OCI-LY3 (cell line): ENCODE measurements at regions not wholly inside any gene's neighbourhood (a gene's known extent, or its start where the extent isn't known, plus 50 kb on each side); places are given as distances from the start of the nearest gene placed in this dataset.

Source experiments
- EZH2phosphoT487 ChIP-seq: fragments of 200-600 bp; shearing (Covaris generic); IDR thresholded peaks from 2 replicates; pipeline ENCODE4 v1.6.1; 2018; ENCODE audit warnings: antibody characterized with exemption, mixed run types, low read depth
- TF ChIP-seq, protein P1 (sequence below): fragments of 200-600, 300-600 bp; sonication (generic); IDR thresholded peaks from 2 replicates; pipeline ENCODE4 v1.5.1; 2014; ENCODE audit warnings: antibody characterized with exemption, low read length, low read depth

GRCh38 chr18:38886235-38886634, 1320.6 kb upstream of the CELF4 start:
- TF ChIP-seq, protein P1, sequence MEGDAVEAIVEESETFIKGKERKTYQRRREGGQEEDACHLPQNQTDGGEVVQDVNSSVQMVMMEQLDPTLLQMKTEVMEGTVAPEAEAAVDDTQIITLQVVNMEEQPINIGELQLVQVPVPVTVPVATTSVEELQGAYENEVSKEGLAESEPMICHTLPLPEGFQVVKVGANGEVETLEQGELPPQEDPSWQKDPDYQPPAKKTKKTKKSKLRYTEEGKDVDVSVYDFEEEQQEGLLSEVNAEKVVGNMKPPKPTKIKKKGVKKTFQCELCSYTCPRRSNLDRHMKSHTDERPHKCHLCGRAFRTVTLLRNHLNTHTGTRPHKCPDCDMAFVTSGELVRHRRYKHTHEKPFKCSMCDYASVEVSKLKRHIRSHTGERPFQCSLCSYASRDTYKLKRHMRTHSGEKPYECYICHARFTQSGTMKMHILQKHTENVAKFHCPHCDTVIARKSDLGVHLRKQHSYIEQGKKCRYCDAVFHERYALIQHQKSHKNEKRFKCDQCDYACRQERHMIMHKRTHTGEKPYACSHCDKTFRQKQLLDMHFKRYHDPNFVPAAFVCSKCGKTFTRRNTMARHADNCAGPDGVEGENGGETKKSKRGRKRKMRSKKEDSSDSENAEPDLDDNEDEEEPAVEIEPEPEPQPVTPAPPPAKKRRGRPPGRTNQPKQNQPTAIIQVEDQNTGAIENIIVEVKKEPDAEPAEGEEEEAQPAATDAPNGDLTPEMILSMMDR = no peak
- TF ChIP-seq EZH2phosphoT487 = no peak
